GM19452 (cell line): ENCODE measurements at regions not wholly inside any gene's neighbourhood (a gene's known extent, or its start where the extent isn't known, plus 50 kb on each side); places are given as distances from the start of the nearest gene placed in this dataset.

ENCODE experiments used
- ATAC-seq: cut with Tn5 transposase; IDR thresholded peaks from one replicate; pipeline ENCODE4 v1.9.1; 2021; ENCODE audit not compliant: unreplicated experiment

- ATAC-seq = no peak
These were observed 204.1 kb upstream of the ANK2 start for GRCh38 chr4:112845386-112845785.

- no peak for ATAC-seq
These were observed 202.4 kb upstream of the ANK2 start for GRCh38 chr4:112847045-112847444.

- ATAC-seq = no peak
These were observed 201.7 kb upstream of the ANK2 start for GRCh38 chr4:112847781-112848180.

- ATAC-seq = no peak
These were observed 200.5 kb upstream of the ANK2 start for GRCh38 chr4:112848911-112849310.

- ATAC-seq = no peak
These were observed 196.9 kb upstream of the ANK2 start for GRCh38 chr4:112852601-112853000.

- no peak for ATAC-seq
These were observed 195.7 kb upstream of the ANK2 start for GRCh38 chr4:112853662-112854256.

- ATAC-seq = no peak
These were observed 195.0 kb upstream of the ANK2 start for GRCh38 chr4:112854420-112854819.

GRCh38 chr4:112855058-112855457 lies 194.4 kb upstream of the ANK2 start:
- no peak for ATAC-seq

GRCh38 chr4:112857461-112857860 lies 192.0 kb upstream of the ANK2 start:
- no peak for ATAC-seq

- no peak for ATAC-seq
These were observed 190.7 kb upstream of the ANK2 start for GRCh38 chr4:112858751-112859150.

- ATAC-seq = no peak
These were observed 189.8 kb upstream of the ANK2 start for GRCh38 chr4:112859456-112860184.

- no peak for ATAC-seq
These were observed 188.4 kb upstream of the ANK2 start for GRCh38 chr4:112860830-112861690.

GRCh38 chr4:112861691-112862674 lies 187.5 kb upstream of the ANK2 start:
- ATAC-seq = no peak

GRCh38 chr4:112865443-112865842 lies 184.0 kb upstream of the ANK2 start:
- ATAC-seq = no peak

- ATAC-seq = no peak
These were observed 173.1 kb upstream of the ANK2 start for GRCh38 chr4:112876316-112876715.

- no peak for ATAC-seq
These were observed 167.6 kb upstream of the ANK2 start for GRCh38 chr4:112881842-112882241.

- no peak for ATAC-seq
These were observed 167.2 kb upstream of the ANK2 start for GRCh38 chr4:112882286-112882685.

GRCh38 chr4:112884406-112884805 lies 165.0 kb upstream of the ANK2 start:
- no peak for ATAC-seq

GRCh38 chr4:112885897-112886296 lies 163.6 kb upstream of the ANK2 start:
- ATAC-seq = no peak

GRCh38 chr4:112888622-112889021 lies 160.8 kb upstream of the ANK2 start:
- no peak for ATAC-seq

- ATAC-seq = no peak
These were observed 160.3 kb upstream of the ANK2 start for GRCh38 chr4:112889199-112889598.
